ENCODE measurements at regions not wholly inside any gene's neighbourhood (a gene's known extent, or its start where the extent isn't known, plus 50 kb on each side); places are given as distances from the start of the nearest gene placed in this dataset.
"Not testable (repeated sequence)": the region's sequence is repeated elsewhere in the genome, so short reads cannot be mapped to it uniquely, and the experiment has no call there.

DNA sequence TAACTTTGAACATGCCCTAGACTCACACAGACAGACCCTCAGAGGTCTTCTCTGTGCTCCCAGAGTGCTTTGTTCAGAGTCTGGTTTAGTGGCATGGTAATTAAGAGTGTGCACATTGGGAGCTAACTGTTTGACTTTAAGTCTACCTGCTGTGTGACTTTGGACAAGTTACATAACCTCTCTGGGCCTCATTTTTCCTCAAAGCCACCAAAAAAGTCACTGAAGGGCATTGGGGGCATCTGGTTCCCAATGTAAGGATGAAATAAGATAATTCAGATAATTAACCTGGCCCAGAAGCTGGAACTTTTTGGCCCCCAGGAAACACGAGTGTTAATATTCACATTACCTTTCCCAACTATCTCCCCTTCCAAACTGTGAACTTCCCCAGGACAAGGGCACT, 341.1 kb downstream of the BCL2L11 start:
- H3K4me3 ChIP-seq (replicated peaks in 1 of 3; ENCODE audit: insufficient read depth in 1 of 3, low read depth in 1 of 3, low read length in 3 of 3); H3K4me1 ChIP-seq (ENCODE audit: control insufficient read depth, extremely low read depth, insufficient read depth, low read length); intact Hi-C loops (cut with micrococcal nuclease); H3K9ac ChIP-seq (replicated peaks; ENCODE audit: extremely low read depth, insufficient read depth, low read length); H3K4me2 ChIP-seq (ENCODE audit: insufficient read depth, low read length); H2AFZ ChIP-seq (ENCODE audit: low read depth, low read length); H4K20me1 ChIP-seq (replicated peaks; ENCODE audit: control insufficient read depth, extremely low read depth, insufficient read depth, low read length); H3K36me3 ChIP-seq (ENCODE audit: control insufficient read depth in 2 of 2, extremely low read depth in 1 of 2, insufficient read depth in 2 of 2, low read length in 2 of 2); H3K27ac ChIP-seq (ENCODE audit: insufficient read depth, low read depth, low read length); BruUV-seq (replicated peaks); DNase-seq (ENCODE audit: low read depth, low spot score); dilution Hi-C loops (cut with MboI; ENCODE audit: extremely low pct_ligation_motif_present, low sequenced_read_pairs); FAIRE-seq; H3K9me1 ChIP-seq (replicated peaks; ENCODE audit: control insufficient read depth, extremely low read depth, insufficient read depth, low read length); CTCF ChIA-PET; POLR2A ChIA-PET; H3K27me3 ChIP-seq (ENCODE audit: control insufficient read depth in 2 of 2, insufficient read depth in 2 of 2, low read length in 2 of 2); H3K9me3 ChIP-seq (replicated peaks; ENCODE audit: control insufficient read depth, insufficient read depth, low read length): not testable (repeated sequence)
- peaks cover 56% of the 10 kb centered on the region for H3K79me2 ChIP-seq (ENCODE audit: control insufficient read depth, insufficient read depth, low read length)

DNA sequence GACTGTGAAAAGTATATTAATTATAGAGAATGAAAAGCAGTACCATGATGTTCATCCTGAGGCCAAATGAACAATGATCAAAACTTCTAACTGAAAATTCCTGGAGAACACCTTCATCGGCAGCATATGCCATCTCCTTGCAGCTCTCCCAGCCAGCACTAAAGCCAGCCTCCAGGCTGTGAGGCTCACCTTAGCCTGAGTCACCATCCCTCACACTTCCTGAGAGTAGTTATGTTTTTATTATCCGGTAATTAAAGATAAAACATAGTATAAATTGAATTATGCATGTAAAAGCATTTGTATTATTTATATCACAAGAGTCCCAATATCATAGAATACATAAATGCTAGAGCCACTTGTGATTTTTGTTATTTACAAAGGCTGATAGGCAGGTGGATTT, 341.9 kb downstream of the BCL2L11 start:
- dilution Hi-C loops (cut with MboI; ENCODE audit: extremely low pct_ligation_motif_present, low sequenced_read_pairs); POLR2A ChIA-PET; H3K36me3 ChIP-seq (ENCODE audit: control insufficient read depth in 2 of 2, extremely low read depth in 1 of 2, insufficient read depth in 2 of 2, low read length in 2 of 2); H3K9ac ChIP-seq (replicated peaks; ENCODE audit: extremely low read depth, insufficient read depth, low read length); H3K4me2 ChIP-seq (ENCODE audit: insufficient read depth, low read length); H3K27me3 ChIP-seq (ENCODE audit: control insufficient read depth in 2 of 2, insufficient read depth in 2 of 2, low read length in 2 of 2); H3K27ac ChIP-seq (ENCODE audit: insufficient read depth, low read depth, low read length); H3K9me3 ChIP-seq (replicated peaks; ENCODE audit: control insufficient read depth, insufficient read depth, low read length); FAIRE-seq; H3K4me3 ChIP-seq (replicated peaks in 1 of 3; ENCODE audit: insufficient read depth in 1 of 3, low read depth in 1 of 3, low read length in 3 of 3); intact Hi-C loops (cut with micrococcal nuclease); H3K4me1 ChIP-seq (ENCODE audit: control insufficient read depth, extremely low read depth, insufficient read depth, low read length); H2AFZ ChIP-seq (ENCODE audit: low read depth, low read length); H4K20me1 ChIP-seq (replicated peaks; ENCODE audit: control insufficient read depth, extremely low read depth, insufficient read depth, low read length); BruUV-seq (replicated peaks); CTCF ChIA-PET; H3K9me1 ChIP-seq (replicated peaks; ENCODE audit: control insufficient read depth, extremely low read depth, insufficient read depth, low read length): not testable (repeated sequence)
- peaks cover 60% of the 10 kb centered on the region for H3K79me2 ChIP-seq (ENCODE audit: control insufficient read depth, insufficient read depth, low read length)
- peak; percentile 32 for DNase-seq (ENCODE audit: low read depth, low spot score)

GRCh38 chr2:111463238-111463848, 342.6 kb downstream of the BCL2L11 start:
- POLR2A ChIA-PET; H3K36me3 ChIP-seq (ENCODE audit: control insufficient read depth in 2 of 2, extremely low read depth in 1 of 2, insufficient read depth in 2 of 2, low read length in 2 of 2); H3K4me3 ChIP-seq (replicated peaks in 1 of 3; ENCODE audit: insufficient read depth in 1 of 3, low read depth in 1 of 3, low read length in 3 of 3); dilution Hi-C loops (cut with MboI; ENCODE audit: extremely low pct_ligation_motif_present, low sequenced_read_pairs); H2AFZ ChIP-seq (ENCODE audit: low read depth, low read length); H3K4me2 ChIP-seq (ENCODE audit: insufficient read depth, low read length); BruUV-seq (replicated peaks); DNase-seq (ENCODE audit: low read depth, low spot score); CTCF ChIA-PET; intact Hi-C loops (cut with micrococcal nuclease); H3K4me1 ChIP-seq (ENCODE audit: control insufficient read depth, extremely low read depth, insufficient read depth, low read length); H3K27me3 ChIP-seq (ENCODE audit: control insufficient read depth in 2 of 2, insufficient read depth in 2 of 2, low read length in 2 of 2); H3K9me1 ChIP-seq (replicated peaks; ENCODE audit: control insufficient read depth, extremely low read depth, insufficient read depth, low read length); H4K20me1 ChIP-seq (replicated peaks; ENCODE audit: control insufficient read depth, extremely low read depth, insufficient read depth, low read length); H3K27ac ChIP-seq (ENCODE audit: insufficient read depth, low read depth, low read length); H3K9ac ChIP-seq (replicated peaks; ENCODE audit: extremely low read depth, insufficient read depth, low read length); H3K9me3 ChIP-seq (replicated peaks; ENCODE audit: control insufficient read depth, insufficient read depth, low read length): not testable (repeated sequence)
- peak; percentile 40 for FAIRE-seq
- H3K79me2 ChIP-seq (ENCODE audit: control insufficient read depth, insufficient read depth, low read length), result peaks cover 56% of the 10 kb centered on the region

- intact Hi-C loops (cut with micrococcal nuclease); BruUV-seq (replicated peaks); POLR2A ChIA-PET; H4K20me1 ChIP-seq (replicated peaks; ENCODE audit: control insufficient read depth, extremely low read depth, insufficient read depth, low read length); H3K27ac ChIP-seq (ENCODE audit: insufficient read depth, low read depth, low read length); H3K9me3 ChIP-seq (replicated peaks; ENCODE audit: control insufficient read depth, insufficient read depth, low read length); H3K9me1 ChIP-seq (replicated peaks; ENCODE audit: control insufficient read depth, extremely low read depth, insufficient read depth, low read length); DNase-seq (ENCODE audit: low read depth, low spot score); H3K4me3 ChIP-seq (replicated peaks in 1 of 3; ENCODE audit: insufficient read depth in 1 of 3, low read depth in 1 of 3, low read length in 3 of 3); H2AFZ ChIP-seq (ENCODE audit: low read depth, low read length); CTCF ChIA-PET; dilution Hi-C loops (cut with MboI; ENCODE audit: extremely low pct_ligation_motif_present, low sequenced_read_pairs); H3K4me2 ChIP-seq (ENCODE audit: insufficient read depth, low read length); H3K27me3 ChIP-seq (ENCODE audit: control insufficient read depth in 2 of 2, insufficient read depth in 2 of 2, low read length in 2 of 2); H3K4me1 ChIP-seq (ENCODE audit: control insufficient read depth, extremely low read depth, insufficient read depth, low read length); H3K9ac ChIP-seq (replicated peaks; ENCODE audit: extremely low read depth, insufficient read depth, low read length); H3K36me3 ChIP-seq (ENCODE audit: control insufficient read depth in 2 of 2, extremely low read depth in 1 of 2, insufficient read depth in 2 of 2, low read length in 2 of 2): not testable (repeated sequence)
- peak; percentile 86 for FAIRE-seq
- H3K79me2 ChIP-seq (ENCODE audit: control insufficient read depth, insufficient read depth, low read length), result peaks cover 55% of the 10 kb centered on the region
These were observed 343.2 kb downstream of the BCL2L11 start for GRCh38 chr2:111463956-111464355.
